CD4-positive, alpha-beta T cell (primary cell): ENCODE measurements at regions not wholly inside any gene's neighbourhood (a gene's known extent, or its start where the extent isn't known, plus 50 kb on each side); places are given as distances from the start of the nearest gene placed in this dataset.

ENCODE experiments used
- ATAC-seq: fragments of 200-7000 bp; cut with Tn5 transposase; one replicate; pipeline ENCODE4 v1.10.0; 2022; ENCODE audit warnings: mild to moderate bottlenecking; ENCODE audit not compliant: poor library complexity
- CTCF ChIA-PET: fragments of 350-600 bp; sonication (Branson Sonifier 250); formaldehyde crosslinking; loops from one replicate; lab custom pipeline; 2021; ENCODE audit warnings: antibody characterized with exemption, inconsistent platforms; lab: Charles Lee
- POLR2A ChIA-PET: fragments of 350-600 bp; sonication (Branson Sonifier 250); formaldehyde crosslinking; loops from one replicate; lab custom pipeline; 2021; ENCODE audit warnings: antibody characterized with exemption, inconsistent platforms; lab: Charles Lee
- DNase-seq, 14 experiments: peaks; one replicate each; pipeline ENCODE4 v3.0.0-alpha.2; 2013 to 2020; ENCODE audit warnings: mixed read lengths in 2 of 14
- H3K27ac ChIP-seq, 2 donors: one replicate each; pipeline versions ENCODE4 v1.5.1 to v1.7.0; 2013; ENCODE audit warnings: low read length in 2 of 2, low read depth in 1 of 2, mild to moderate bottlenecking in 1 of 2
- H3K27me3 ChIP-seq, 2 experiments: 1 replicate in 1 of 2; 2 replicates in 1 of 2; pipeline versions ENCODE4 v1.6.1 to v1.7.0; 2013; ENCODE audit warnings: low read length in 2 of 2, control low read depth in 1 of 2, mild to moderate bottlenecking in 1 of 2, moderate library complexity in 1 of 2; ENCODE audit not compliant: insufficient read depth in 2 of 2, control insufficient read depth in 1 of 2
- H3K36me3 ChIP-seq: one replicate; pipeline ENCODE4 v1.6.1; 2013; ENCODE audit warnings: low read length, control low read depth; ENCODE audit not compliant: insufficient read depth
- H3K4me1 ChIP-seq: one replicate; pipeline ENCODE4 v1.6.1; 2013; ENCODE audit warnings: low read length, control low read depth; ENCODE audit not compliant: insufficient read depth
- H3K4me3 ChIP-seq: one replicate; pipeline ENCODE4 v1.5.1; 2013; ENCODE audit warnings: mild to moderate bottlenecking, low read length, moderate library complexity
- H3K9me3 ChIP-seq, 2 experiments: 1 replicate in 1 of 2; 2 replicates in 1 of 2; pipeline versions ENCODE4 v1.6.1 to v1.7.0; 2013; ENCODE audit warnings: low read length in 2 of 2, mild to moderate bottlenecking in 2 of 2, control low read depth in 1 of 2, moderate library complexity in 1 of 2; ENCODE audit not compliant: control insufficient read depth in 1 of 2, insufficient read depth in 1 of 2
- H3K27ac Mint-ChIP-seq: one replicate; pipeline ENCODE4 v1.8.0; 2020; ENCODE audit warnings: mixed read lengths
- H3K27me3 Mint-ChIP-seq: one replicate; pipeline ENCODE4 v1.8.0; 2021; ENCODE audit warnings: mixed read lengths
- H3K36me3 Mint-ChIP-seq: one replicate; pipeline ENCODE4 v1.8.0; 2021; ENCODE audit warnings: low read depth, mixed read lengths
- H3K4me1 Mint-ChIP-seq: one replicate; pipeline ENCODE4 v1.8.0; 2021; ENCODE audit warnings: low read depth, mixed read lengths
- H3K4me3 Mint-ChIP-seq: one replicate; pipeline ENCODE4 v1.8.0; 2020; ENCODE audit warnings: mild to moderate bottlenecking, mixed read lengths
- H3K9me3 Mint-ChIP-seq: one replicate; pipeline ENCODE4 v1.8.0; 2020; ENCODE audit warnings: mixed read lengths
- CTCF ChIP-seq: fragments of 200-600 bp; IDR thresholded peaks from one replicate; pipeline ENCODE4 v1.8.0; 2022; ENCODE audit warnings: antibody characterized with exemption, mild to moderate bottlenecking
- intact Hi-C, 2 experiments: fragments of 100-400 bp; cut with DNase I in 1 of 2; cut with micrococcal nuclease in 1 of 2; formaldehyde crosslinking; loops; one replicate each; pipeline versions ENCODE4 v1.15.1 to v1.9.0; 2023 to 2025; cut with DNase I, micrococcal nuclease

DNA sequence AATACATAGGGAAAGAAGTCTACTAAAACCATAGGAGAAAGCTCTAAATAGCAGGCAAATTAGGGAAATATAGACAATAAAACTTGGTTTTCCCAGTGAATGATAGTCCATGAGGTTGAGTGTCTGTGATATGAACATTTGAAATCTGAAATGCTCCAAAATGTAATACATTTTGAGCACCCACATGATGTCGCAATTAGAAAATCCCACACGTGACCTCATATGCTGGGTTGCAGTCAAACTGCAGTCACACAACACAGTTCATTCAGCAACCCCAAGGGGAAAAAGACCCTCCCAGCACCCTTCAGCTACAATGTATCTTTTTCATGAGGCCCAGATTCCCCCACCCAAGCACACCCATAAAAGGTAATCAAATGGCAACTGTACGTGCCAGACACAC, 155.6 kb downstream of the BTC start:
- TF ChIP-seq CTCF, result no peak
- no peak overlapping the region for H3K4me3 ChIP-seq
- POLR2A ChIA-PET, result no interaction called here
- no peaks in the 10 kb centered on the region for H3K4me1 ChIP-seq
- Mint-ChIP-seq H3K9me3 (no peaks in the 10 kb centered on the region), H3K4me3 (no peak overlapping the region), H3K4me1 (peaks cover 3% of the 10 kb centered on the region), H3K36me3 (no peaks in the 10 kb centered on the region), H3K27me3 (peaks cover 5% of the 10 kb centered on the region), H3K27ac (no peak overlapping the region)
- no peaks in the 10 kb centered on the region for H3K36me3 ChIP-seq
- H3K9me3 ChIP-seq, result no peaks in the 10 kb centered on the region
- H3K27me3 ChIP-seq, result no peaks in the 10 kb centered on the region
- H3K27ac ChIP-seq, result no peak overlapping the region
- intact Hi-C loops, result loop anchor here in 1 of 2 experiments (10.0 kb wide), 1 partner anchor 194 kb away; the partner anchor contains the start of gene AREG
- ATAC-seq, result no peak
- CTCF ChIA-PET, result no interaction called here
- DNase-seq, result no peak

- peaks cover 4% of the 10 kb centered on the region for H3K9me3 Mint-ChIP-seq
- no peaks in the 10 kb centered on the region for H3K36me3 Mint-ChIP-seq
- ChIA-PET POLR2A (interaction anchor here (1.2 kb wide), 1 partner anchor 242 kb away, joined by 3 read pairs; no protein-coding TSS in a partner anchor), CTCF (no interaction called here)
- no peaks in the 10 kb centered on the region for H3K36me3 ChIP-seq
- H3K27me3 Mint-ChIP-seq, result peaks cover 5% of the 10 kb centered on the region
- no peak overlapping the region for H3K4me3 ChIP-seq
- no peak for DNase-seq
- H3K27me3 ChIP-seq, result no peaks in the 10 kb centered on the region
- no peak overlapping the region for H3K27ac Mint-ChIP-seq
- intact Hi-C loops, result no loop called here
- H3K9me3 ChIP-seq, result no peaks in the 10 kb centered on the region
- H3K27ac ChIP-seq, result no peak overlapping the region
- H3K4me3 Mint-ChIP-seq, result no peak overlapping the region
- TF ChIP-seq CTCF, result no peak
- H3K4me1 ChIP-seq, result no peaks in the 10 kb centered on the region
- no peak for ATAC-seq
- H3K4me1 Mint-ChIP-seq, result no peaks in the 10 kb centered on the region
These were observed 154.0 kb downstream of the BTC start for GRCh38 chr4:74640111-74640903.

DNA sequence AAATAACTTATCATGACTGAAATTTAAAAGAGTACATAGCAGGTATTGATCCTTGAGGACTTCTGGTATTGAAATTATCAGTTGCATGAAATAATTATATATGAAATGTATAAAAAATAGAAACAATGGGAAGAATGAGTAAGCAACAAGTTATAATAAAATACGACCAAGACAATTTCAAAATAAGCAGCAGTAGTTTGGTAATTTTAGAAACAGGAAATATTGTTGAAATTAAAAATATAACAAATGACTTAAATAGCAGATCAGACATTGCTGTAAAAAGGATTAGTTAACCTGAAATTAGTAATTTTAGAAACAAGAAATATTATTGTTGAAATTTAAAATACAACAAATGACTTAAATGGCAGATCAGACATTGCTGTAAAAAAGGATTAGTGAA, 152.3 kb downstream of the BTC start:
- ChIA-PET POLR2A (no interaction called here), CTCF (no interaction called here)

More for the DNA sequence above, 152.3 kb downstream of the BTC start:
- Histone ChIP-seq H3K27me3 (no peaks in the 10 kb centered on the region), H3K4me3 (no peak overlapping the region), H3K27ac (no peak overlapping the region), H3K9me3 (no peaks in the 10 kb centered on the region), H3K4me1 (no peaks in the 10 kb centered on the region), H3K36me3 (no peaks in the 10 kb centered on the region)
- Mint-ChIP-seq H3K27ac (no peak overlapping the region), H3K4me1 (no peaks in the 10 kb centered on the region), H3K4me3 (no peak overlapping the region), H3K9me3 (peaks cover 5% of the 10 kb centered on the region), H3K36me3 (no peaks in the 10 kb centered on the region), H3K27me3 (peaks cover 5% of the 10 kb centered on the region)
- TF ChIP-seq CTCF, result no peak
- intact Hi-C loops, result no loop called here
- DNase-seq (no peak), ATAC-seq (no peak)
